GM19468 (cell line): ENCODE measurements at regions not wholly inside any gene's neighbourhood (a gene's known extent, or its start where the extent isn't known, plus 50 kb on each side); places are given as distances from the start of the nearest gene placed in this dataset.

Experiments used
- ATAC-seq: cut with Tn5 transposase; IDR thresholded peaks from one replicate; pipeline ENCODE4 v1.9.1; 2021; ENCODE audit warnings: mild to moderate bottlenecking, moderate library complexity, moderate number of reproducible peaks; ENCODE audit not compliant: unreplicated experiment; ENCODE audit errors: extremely low read depth

DNA sequence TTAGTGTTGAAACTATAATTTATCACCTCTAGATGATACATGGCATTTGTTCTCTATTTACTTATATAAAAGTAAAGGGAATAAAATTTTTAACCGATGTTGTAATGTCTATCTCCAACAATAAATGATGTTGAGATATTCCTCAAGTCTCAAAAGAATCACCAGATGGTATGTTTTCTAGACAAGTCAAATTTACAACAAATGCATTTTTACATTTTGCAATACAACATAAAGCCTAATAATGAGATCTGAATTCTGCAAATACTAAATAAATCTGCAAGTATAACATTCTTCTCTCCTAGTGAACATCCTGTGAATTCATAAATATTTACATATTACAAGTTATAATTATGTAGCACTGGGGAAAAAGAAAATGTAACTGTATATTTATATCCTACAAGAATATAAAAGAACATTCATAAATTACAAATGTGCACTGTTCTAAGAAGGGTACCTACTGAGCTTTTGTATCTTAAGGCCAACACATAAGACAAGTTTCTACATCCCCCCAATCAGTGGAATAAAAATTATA, 1504.4 kb upstream of the ZEB2 start:
- no peak for ATAC-seq

DNA sequence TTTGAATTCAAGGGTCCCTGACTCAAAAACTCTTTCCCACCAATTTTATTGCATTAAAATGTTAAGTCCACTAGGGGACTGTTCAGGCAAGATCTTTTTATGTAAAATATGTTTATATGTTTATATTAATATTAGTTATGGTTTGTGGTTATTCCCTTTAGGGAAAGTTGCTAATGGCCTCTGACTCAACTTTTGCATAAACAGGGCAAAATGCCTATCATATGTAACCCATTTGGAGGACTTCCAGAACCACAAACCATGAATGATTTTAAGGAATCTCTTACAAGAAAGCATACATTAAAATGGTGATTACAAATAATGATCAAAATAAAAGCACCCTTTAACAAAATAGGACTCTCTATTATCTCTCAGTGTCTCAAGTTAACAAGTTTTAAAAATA, 1484.5 kb upstream of the ZEB2 start:
- no peak for ATAC-seq

DNA sequence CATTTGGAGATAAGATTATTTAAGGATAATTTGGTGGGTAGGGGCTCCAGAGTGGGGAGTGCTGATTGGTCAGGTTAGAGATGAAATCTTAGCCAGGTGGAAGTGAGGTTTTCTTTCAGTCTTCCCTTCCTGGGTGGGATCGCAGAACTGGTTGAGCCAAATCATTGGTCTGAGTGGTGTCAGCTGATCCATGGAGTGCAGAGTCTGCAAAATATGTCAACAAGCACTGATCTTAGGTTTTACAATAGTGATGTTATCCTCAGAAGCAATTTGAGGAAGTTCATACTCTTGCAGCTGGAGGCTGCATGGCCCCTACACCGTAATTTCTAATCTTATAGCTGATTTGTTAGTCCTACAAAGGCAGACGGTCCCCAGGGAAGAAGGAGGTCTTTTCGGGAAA, 1483.4 kb upstream of the ZEB2 start:
- no peak for ATAC-seq

DNA sequence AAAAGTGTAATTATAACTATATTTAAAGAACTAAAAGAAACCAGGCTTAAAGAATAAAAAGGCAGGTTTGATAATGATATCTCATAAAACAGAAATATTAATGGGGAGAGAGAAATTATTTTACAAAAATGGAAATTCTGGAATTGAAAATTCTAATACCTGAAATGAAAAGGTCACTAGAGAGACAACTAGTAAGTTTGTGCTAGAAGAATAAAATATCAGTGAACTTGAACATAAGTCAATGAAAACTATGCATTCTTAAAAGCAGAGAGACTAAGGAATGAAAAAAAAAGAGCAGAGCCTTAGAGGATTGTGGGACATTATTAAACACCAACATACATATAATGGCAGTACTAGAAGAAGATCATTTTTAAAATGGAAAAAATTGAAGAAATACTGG, 1475.0 kb upstream of the ZEB2 start:
- no peak for ATAC-seq

DNA sequence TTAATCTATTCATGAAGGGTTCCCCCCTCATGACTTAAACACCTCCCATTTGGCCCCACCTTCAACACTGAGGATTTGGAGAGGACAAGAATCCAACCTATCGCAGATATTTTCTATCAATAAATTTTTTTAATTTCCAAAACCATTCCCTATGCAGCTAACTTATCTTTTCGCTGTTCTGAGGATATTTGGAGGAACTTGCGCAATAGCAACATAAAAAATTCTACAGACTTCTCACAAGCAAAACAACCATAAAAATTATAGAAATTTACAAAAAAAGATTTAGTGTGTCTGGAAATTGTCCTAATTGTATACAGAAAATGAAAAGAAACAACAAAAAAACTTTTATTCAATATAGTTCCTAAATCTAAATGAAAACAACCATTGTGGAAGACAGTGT, 1472.7 kb upstream of the ZEB2 start:
- ATAC-seq: no peak

DNA sequence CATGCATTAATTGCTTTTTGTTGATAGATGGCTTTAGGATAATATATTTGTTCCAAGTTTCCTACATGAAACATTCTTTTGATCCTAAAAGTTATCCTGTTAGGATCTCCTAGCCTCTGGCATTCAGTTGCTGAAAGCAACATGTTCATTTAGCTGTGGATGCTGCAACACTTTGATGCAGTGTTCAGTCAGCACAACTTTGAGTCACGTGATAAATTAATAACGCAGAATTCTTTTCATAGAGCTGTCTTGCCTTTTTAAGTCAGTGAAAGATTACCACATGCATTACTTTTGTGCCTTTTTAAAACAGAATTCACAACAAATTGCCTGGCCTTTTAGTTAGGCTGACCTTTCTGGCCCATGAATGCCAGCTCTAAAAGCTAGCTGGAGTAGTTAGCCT, 1467.9 kb upstream of the ZEB2 start:
- ATAC-seq: no peak

DNA sequence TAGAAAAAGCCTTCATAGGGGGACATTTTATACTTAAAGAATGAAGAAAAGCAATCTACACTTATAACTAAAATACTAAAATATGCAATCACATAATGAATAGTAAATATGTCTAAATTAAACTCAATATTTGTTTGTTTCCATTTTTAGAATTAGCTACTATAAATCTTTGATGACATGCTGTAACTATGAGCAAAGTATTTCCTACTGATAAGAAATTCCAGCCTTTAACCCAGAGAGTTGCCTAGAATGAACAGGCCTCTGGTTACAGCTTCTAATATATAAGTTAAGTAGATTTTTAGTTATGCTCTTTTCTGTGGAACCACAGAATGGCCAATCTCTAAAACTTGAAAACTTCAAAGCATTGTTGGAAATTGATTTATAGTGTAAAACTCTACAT, 1465.6 kb upstream of the ZEB2 start:
- ATAC-seq: no peak

DNA sequence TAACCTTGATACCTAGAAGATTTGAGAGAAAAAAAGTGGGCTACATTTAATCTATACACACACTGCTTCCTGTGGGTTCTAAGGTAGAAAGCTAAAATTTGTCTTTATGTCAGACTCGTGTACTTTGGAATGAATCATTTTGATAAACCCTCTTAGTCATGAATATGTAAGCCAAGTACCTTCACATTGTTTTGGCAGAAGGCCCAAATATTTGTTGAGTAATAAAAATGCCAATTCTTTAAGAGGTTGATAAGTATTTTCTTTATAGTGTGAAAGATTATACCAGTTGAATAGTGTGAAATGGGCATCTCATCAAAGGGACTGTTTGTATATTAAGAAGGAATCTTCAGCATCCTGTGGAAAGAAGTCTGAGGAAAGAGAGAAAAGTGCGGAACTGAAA, 1464.7 kb upstream of the ZEB2 start:
- no peak for ATAC-seq

DNA sequence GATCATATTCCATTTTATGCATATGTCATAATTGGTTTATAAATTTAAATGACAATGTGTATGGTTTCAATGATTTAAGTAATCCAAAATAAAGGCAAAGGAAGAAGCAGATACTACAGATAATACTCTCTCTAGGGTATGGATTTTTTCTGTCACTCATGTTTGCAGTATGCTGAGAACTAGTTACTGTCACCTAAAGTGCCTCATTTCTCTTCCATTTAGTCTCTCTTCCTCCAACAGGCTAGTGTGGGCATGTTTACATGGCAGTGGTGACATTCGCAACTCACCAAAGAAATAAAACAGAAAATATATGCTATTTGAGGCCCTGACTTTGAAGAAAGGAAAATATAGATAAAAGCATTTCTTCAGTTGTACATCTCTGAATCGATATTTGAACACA, 1460.4 kb upstream of the ZEB2 start:
- no peak for ATAC-seq

DNA sequence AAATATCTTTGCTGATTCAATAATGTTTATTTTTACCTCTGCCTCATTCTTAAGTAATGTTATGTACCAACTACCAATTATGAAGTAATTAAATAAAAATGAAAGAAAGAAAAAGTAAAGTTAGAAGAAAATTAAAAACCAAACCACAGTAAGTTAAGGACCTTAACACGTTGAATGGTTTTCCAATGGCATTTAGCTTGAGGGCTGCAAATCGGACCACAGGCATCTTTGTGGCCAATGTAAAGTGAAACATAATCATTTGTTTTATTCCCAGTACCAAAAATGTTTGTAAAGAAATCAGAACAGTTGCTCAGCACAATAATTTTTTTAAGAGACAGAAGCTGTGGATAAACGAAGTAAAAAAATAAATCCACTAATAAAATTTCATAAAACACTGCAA, 1455.5 kb upstream of the ZEB2 start:
- no peak for ATAC-seq

DNA sequence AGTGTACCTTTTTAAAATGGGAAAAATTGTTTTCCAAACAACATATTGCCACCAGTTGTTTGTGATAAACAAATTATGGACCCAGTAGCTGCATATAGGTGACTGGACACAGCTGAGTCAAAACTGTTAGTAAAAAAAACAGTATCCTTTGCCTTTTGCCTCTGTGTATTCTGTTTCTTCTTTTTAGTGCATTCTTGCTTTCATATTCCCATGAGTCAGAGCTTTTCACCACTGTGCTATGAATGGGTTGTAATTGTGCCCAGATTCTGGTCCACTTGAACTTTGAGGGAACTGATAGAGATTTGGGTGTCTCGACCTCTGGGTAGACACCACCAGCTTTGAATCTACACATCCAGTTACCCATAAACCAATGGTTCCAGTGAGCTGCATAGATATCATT, 1441.9 kb upstream of the ZEB2 start:
- no peak for ATAC-seq

DNA sequence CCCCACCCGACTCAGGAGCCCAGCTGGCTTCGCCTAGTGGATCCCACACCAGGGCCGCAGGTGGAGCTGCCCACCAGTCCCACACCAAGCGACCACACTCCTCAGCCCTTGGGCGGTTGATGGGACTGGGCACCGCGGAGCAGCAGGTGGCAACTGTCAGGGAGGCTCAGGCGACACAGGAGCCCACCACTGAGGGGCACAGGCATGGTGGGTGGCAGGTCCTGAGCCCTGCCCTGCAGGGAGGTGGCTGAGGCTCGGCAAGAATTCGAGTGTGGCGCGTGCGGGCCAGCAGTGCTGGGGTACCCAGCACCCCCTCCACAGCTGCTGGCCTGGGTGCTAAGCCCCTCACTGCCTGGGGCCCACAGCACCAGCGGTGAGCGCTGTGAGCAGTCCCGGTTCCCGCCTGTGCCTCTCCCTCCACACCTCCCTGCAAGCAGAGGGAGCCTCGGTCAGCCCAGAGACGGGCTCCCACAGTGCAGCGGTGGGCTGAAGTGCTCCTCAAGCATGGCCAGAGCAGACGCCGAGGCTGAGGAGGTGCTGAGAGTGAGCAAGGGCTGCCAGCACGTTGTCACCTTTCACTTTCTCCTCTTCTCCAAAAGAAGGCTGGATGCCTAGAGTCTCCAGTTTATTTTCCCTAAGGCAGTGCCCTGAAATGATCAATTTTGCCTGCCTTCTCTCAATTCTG, 1440.7 kb upstream of the ZEB2 start:
- no peak for ATAC-seq

DNA sequence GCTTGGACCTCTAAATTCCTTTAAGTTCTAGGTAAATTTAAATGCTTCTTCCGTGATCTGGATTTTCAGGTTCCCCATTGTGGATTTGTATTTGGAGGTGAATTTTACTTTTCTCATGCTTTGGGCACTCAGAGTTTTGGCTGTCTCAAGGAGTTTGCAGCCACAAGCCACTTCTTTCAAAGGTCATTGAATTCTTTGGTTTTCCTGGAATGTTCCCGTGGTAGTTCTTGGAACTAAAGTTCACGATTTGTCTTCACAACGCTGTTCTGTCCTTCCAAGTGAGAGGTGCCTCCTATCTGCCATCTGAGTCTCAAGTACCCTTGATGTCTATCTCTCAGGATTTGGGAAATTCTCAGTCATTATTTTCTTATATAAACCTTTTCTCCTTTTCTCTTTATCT, 1438.7 kb upstream of the ZEB2 start:
- ATAC-seq: no peak

DNA sequence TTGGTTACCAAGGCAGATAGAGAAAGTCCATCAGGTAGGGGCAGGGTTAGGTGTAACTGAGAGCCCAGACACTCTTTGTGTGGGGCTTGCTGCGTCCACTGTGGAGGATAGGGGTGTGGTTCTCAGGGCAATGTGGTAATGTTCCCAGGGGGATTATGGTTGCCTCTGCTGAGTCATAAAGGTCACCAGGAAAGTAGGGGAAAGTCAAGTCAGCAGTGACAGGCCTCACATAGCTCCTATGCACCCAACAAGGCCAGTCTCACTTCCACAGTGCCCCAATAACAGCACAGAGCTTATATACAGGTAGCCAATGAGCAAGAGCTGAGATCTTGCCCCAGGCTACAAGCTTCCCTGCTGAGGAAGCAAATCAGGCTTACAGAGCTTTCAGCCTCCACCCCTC, 1438.0 kb upstream of the ZEB2 start:
- ATAC-seq: no peak

DNA sequence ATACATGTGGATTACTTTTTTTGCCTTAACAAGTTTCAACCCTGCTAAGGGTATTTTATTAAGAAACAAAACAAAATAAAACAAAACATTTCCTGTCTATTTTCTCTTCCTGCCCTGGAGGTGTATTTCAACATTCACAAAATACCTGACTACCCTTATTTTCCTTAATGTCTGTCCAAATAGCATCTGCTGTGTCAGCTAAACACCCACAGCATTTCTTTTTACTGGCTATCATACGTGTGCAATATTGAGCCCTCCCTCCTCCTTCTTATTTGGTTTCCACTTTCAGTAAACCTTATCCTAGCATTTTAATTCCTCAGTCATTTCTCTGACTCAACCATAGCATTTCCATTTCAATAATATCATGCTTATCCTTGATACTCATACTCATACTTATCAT, 1420.0 kb upstream of the ZEB2 start:
- ATAC-seq: no peak

DNA sequence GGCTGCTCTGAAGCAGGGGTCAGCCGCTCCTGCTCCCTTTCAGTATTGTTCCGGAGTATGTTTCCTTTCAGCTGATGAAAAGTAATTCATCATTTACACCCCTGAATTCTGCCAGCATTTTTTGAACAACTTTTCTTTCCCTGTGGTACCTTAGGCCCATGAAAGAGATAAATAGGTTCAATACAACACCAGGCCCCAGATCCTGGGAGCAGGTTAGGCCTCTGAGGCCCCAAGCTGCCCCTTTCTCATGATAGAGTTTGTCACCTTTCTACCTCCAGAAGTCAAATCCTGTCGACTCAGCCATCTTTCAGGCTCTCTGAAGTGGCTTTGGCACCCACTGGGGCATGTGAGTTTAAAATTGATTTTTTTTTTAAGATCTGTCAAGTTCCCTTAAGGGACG, 1415.1 kb upstream of the ZEB2 start:
- no peak for ATAC-seq

DNA sequence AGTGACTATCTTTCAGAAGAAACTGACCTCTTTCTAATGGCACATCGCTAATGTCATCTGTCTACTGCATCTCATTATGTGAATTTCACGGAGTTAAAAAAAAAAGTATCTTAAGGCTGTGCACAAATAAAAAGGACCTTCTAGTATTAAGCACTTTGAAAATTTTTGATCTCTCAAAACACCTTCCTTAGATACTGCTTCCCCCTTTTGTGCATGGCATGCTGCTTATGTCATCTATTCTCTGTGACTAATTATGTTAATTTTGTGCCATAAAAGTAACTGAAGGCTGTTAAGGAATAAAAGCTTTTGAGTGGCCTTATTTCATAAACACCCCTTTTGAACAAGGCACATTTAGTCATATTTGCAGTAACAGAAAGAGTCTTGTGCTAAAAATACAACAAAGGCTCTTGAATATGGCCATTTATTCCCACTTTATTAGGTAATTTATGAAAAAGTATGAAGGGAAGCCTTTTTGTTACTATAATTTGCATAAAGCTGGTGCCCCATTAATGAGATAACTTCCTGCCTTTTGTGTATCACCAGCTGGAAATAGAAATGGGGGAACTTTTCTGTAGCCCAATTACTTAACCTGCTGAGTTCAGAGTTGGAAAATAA, 1412.0 kb upstream of the ZEB2 start:
- ATAC-seq: no peak

DNA sequence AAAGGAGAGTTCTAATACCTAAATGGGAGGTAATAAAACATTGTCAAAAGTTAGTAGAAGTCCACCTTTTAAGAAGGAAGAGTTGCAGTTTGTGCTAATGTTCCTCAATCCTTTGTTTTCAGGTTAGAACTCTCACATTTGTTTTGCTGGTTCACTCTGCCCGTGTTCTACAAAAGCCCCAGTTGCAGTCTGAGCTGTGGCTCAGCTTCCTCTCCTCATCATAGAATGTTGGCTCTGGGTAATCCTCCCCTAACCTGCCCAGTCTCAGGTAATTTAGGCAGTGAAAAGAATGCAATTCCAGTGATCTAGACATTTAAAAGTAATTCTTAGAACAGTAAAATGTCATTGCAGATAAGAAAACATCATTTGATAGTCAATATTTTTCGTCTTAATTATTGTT, 1410.4 kb upstream of the ZEB2 start:
- no peak for ATAC-seq

DNA sequence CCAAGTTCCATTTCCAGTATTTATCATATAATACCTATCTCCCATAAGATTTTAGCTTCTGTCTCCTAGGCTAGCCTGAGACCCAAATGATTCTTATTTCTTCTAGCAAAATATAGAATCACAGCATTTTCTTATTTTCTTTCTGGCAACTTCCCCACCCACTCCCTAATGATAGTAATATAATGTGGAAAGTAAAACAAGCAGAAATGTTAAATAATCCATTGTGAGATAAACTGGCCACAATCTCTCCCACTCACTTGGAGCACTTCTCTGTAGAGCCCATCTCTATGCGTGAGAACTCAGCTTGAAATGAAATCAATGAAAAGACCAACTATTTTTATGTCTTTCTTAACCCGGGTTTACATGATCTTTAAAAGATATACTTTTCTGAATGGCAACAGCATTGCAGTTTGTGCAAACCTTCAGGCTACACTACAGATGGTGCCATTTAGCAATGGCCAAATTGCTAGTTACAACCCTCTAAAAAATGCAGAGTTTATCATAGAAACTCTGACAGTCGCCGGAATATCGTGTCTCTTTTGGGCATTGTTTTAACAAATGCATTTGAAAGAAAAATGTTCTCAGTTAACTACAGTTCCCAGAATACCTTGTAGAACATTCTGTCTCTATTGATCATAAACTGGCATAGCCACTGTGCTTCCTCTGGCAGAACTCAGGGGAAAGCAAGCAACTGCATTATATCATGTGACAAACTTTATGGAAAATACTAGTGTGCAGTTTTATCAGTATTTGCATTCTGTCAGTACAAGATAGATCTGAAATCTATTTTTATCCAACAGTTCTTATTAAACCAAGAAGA, 1407.4 kb upstream of the ZEB2 start:
- no peak for ATAC-seq

DNA sequence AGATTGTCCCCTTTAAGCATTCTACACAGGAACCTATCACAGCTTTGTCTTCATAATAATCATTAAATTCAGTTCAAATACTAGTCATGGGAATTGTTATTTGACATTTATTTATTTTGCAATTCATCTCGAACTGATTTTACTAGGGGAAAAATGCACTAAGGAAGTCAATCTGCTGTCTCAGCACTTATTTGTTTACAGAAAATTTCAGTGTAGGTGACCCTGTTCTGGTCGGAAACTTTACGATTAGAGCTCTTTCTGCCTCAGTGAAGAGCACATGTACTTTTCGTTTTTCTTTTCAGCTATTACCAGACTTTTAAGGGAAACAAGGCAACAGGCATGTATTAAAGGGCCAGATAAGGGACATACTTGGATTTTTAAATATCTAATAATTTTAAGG, 1405.7 kb upstream of the ZEB2 start:
- no peak for ATAC-seq

DNA sequence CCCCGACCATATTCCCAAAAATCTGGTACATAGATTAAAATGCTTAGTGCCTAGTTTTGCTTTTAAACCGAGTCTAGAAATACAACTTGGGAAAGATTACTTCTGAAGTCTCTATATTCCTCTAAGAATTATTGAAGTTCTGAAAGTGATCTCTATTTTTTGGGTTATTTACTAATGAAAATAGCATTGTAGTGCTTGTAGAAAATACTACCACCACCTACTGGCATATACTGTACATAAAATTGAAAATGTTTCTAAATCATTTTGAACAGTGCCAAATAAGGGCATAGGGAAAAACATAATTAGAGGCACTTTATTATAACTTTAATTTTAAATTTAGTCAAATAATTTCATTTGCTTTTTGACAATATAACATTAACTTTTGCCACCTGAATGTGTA, 1399.6 kb upstream of the ZEB2 start:
- ATAC-seq: no peak
